ENCODE measurements at regions not wholly inside any gene's neighbourhood (a gene's known extent, or its start where the extent isn't known, plus 50 kb on each side); places are given as distances from the start of the nearest gene placed in this dataset.

- Histone ChIP-seq H3K27ac (ENCODE audit: low read depth, low read length) (no peak overlapping the region), H3K4me3 (ENCODE audit: low read depth, low read length) (no peak overlapping the region), H3K36me3 (ENCODE audit: insufficient read depth, low read length) (no peaks in the 10 kb centered on the region), H3K27me3 (ENCODE audit: insufficient read depth, low read length) (peaks cover 25% of the 10 kb centered on the region), H3K4me1 (ENCODE audit: control insufficient read depth, insufficient read depth, low read length, unreplicated experiment) (no peaks in the 10 kb centered on the region), H2AFZ (ENCODE audit: low read length, unreplicated experiment) (no peak overlapping the region), H3K79me2 (ENCODE audit: control insufficient read depth, insufficient read depth, low read length, unreplicated experiment) (no peaks in the 10 kb centered on the region)
Measured at GRCh38 chr11:32229576-32230240, 138.8 kb downstream of the RCN1 start.

GRCh38 chr11:32231909-32232493 is 141.1 kb downstream of the RCN1 start:
- H3K36me3 ChIP-seq (ENCODE audit: insufficient read depth, low read length), result no peaks in the 10 kb centered on the region
- H3K27ac ChIP-seq (ENCODE audit: low read depth, low read length), result no peak overlapping the region
- no peaks in the 10 kb centered on the region for H3K4me1 ChIP-seq (ENCODE audit: control insufficient read depth, insufficient read depth, low read length, unreplicated experiment)
- H3K27me3 ChIP-seq (ENCODE audit: insufficient read depth, low read length), result peaks cover 37% of the 10 kb centered on the region
- H2AFZ ChIP-seq (ENCODE audit: low read length, unreplicated experiment), result no peak overlapping the region
- no peaks in the 10 kb centered on the region for H3K79me2 ChIP-seq (ENCODE audit: control insufficient read depth, insufficient read depth, low read length, unreplicated experiment)
- no peak overlapping the region for H3K4me3 ChIP-seq (ENCODE audit: low read depth, low read length)

- no peaks in the 10 kb centered on the region for H3K79me2 ChIP-seq (ENCODE audit: control insufficient read depth, insufficient read depth, low read length, unreplicated experiment)
- no peak overlapping the region for H3K27ac ChIP-seq (ENCODE audit: low read depth, low read length)
- no peaks in the 10 kb centered on the region for H3K4me1 ChIP-seq (ENCODE audit: control insufficient read depth, insufficient read depth, low read length, unreplicated experiment)
- no peaks in the 10 kb centered on the region for H3K36me3 ChIP-seq (ENCODE audit: insufficient read depth, low read length)
- no peak overlapping the region for H2AFZ ChIP-seq (ENCODE audit: low read length, unreplicated experiment)
- peaks cover 42% of the 10 kb centered on the region for H3K27me3 ChIP-seq (ENCODE audit: insufficient read depth, low read length)
- H3K4me3 ChIP-seq (ENCODE audit: low read depth, low read length), result no peak overlapping the region
Measured at GRCh38 chr11:32232516-32232915, 141.6 kb downstream of the RCN1 start.

- no peak overlapping the region for H3K27ac ChIP-seq (ENCODE audit: low read depth, low read length)
- no peak overlapping the region for H2AFZ ChIP-seq (ENCODE audit: low read length, unreplicated experiment)
- peaks cover 50% of the 10 kb centered on the region for H3K27me3 ChIP-seq (ENCODE audit: insufficient read depth, low read length)
Measured at GRCh38 chr11:32233276-32233675, 142.4 kb downstream of the RCN1 start.

GRCh38 chr11:32233928-32234327 is 143.1 kb downstream of the RCN1 start:
- H3K27me3 ChIP-seq (ENCODE audit: insufficient read depth, low read length), result peaks cover 55% of the 10 kb centered on the region

More at GRCh38 chr11:32233276-32233675, 142.4 kb downstream of the RCN1 start:
- no peaks in the 10 kb centered on the region for H3K36me3 ChIP-seq (ENCODE audit: insufficient read depth, low read length)
- no peaks in the 10 kb centered on the region for H3K4me1 ChIP-seq (ENCODE audit: control insufficient read depth, insufficient read depth, low read length, unreplicated experiment)
- no peaks in the 10 kb centered on the region for H3K79me2 ChIP-seq (ENCODE audit: control insufficient read depth, insufficient read depth, low read length, unreplicated experiment)
- H3K4me3 ChIP-seq (ENCODE audit: low read depth, low read length), result no peak overlapping the region

GRCh38 chr11:32244453-32244852 is 153.6 kb downstream of the RCN1 start:
- H3K4me3 ChIP-seq (ENCODE audit: low read depth, low read length), result no peak overlapping the region
- H3K27me3 ChIP-seq (ENCODE audit: insufficient read depth, low read length), result peaks cover 62% of the 10 kb centered on the region
- no peaks in the 10 kb centered on the region for H3K79me2 ChIP-seq (ENCODE audit: control insufficient read depth, insufficient read depth, low read length, unreplicated experiment)
- no peak overlapping the region for H3K27ac ChIP-seq (ENCODE audit: low read depth, low read length)
- no peaks in the 10 kb centered on the region for H3K4me1 ChIP-seq (ENCODE audit: control insufficient read depth, insufficient read depth, low read length, unreplicated experiment)
- H3K36me3 ChIP-seq (ENCODE audit: insufficient read depth, low read length), result no peaks in the 10 kb centered on the region
- H2AFZ ChIP-seq (ENCODE audit: low read length, unreplicated experiment), result no peak overlapping the region

More at GRCh38 chr11:32233928-32234327, 143.1 kb downstream of the RCN1 start:
- H3K4me1 ChIP-seq (ENCODE audit: control insufficient read depth, insufficient read depth, low read length, unreplicated experiment), result no peaks in the 10 kb centered on the region
- no peak overlapping the region for H2AFZ ChIP-seq (ENCODE audit: low read length, unreplicated experiment)
- H3K4me3 ChIP-seq (ENCODE audit: low read depth, low read length), result no peak overlapping the region
- no peaks in the 10 kb centered on the region for H3K79me2 ChIP-seq (ENCODE audit: control insufficient read depth, insufficient read depth, low read length, unreplicated experiment)
- H3K36me3 ChIP-seq (ENCODE audit: insufficient read depth, low read length), result no peaks in the 10 kb centered on the region
- H3K27ac ChIP-seq (ENCODE audit: low read depth, low read length), result no peak overlapping the region

- Histone ChIP-seq H3K36me3 (ENCODE audit: insufficient read depth, low read length) (no peaks in the 10 kb centered on the region), H3K4me1 (ENCODE audit: control insufficient read depth, insufficient read depth, low read length, unreplicated experiment) (no peaks in the 10 kb centered on the region), H3K27ac (ENCODE audit: low read depth, low read length) (no peak overlapping the region), H3K27me3 (ENCODE audit: insufficient read depth, low read length) (peaks cover 84% of the 10 kb centered on the region), H3K79me2 (ENCODE audit: control insufficient read depth, insufficient read depth, low read length, unreplicated experiment) (no peaks in the 10 kb centered on the region), H2AFZ (ENCODE audit: low read length, unreplicated experiment) (no peak overlapping the region), H3K4me3 (ENCODE audit: low read depth, low read length) (no peak overlapping the region)
Measured at GRCh38 chr11:32253706-32254105, 162.8 kb downstream of the RCN1 start.

GRCh38 chr11:32255841-32256240 is 165.0 kb downstream of the RCN1 start:
- peaks cover 70% of the 10 kb centered on the region for H3K27me3 ChIP-seq (ENCODE audit: insufficient read depth, low read length)
- H3K79me2 ChIP-seq (ENCODE audit: control insufficient read depth, insufficient read depth, low read length, unreplicated experiment), result no peaks in the 10 kb centered on the region
- no peak overlapping the region for H2AFZ ChIP-seq (ENCODE audit: low read length, unreplicated experiment)
- no peak overlapping the region for H3K27ac ChIP-seq (ENCODE audit: low read depth, low read length)
- H3K36me3 ChIP-seq (ENCODE audit: insufficient read depth, low read length), result no peaks in the 10 kb centered on the region
- H3K4me3 ChIP-seq (ENCODE audit: low read depth, low read length), result no peak overlapping the region
- no peaks in the 10 kb centered on the region for H3K4me1 ChIP-seq (ENCODE audit: control insufficient read depth, insufficient read depth, low read length, unreplicated experiment)

- H3K79me2 ChIP-seq (ENCODE audit: control insufficient read depth, insufficient read depth, low read length, unreplicated experiment), result no peaks in the 10 kb centered on the region
- H3K4me3 ChIP-seq (ENCODE audit: low read depth, low read length), result no peak overlapping the region
- no peaks in the 10 kb centered on the region for H3K4me1 ChIP-seq (ENCODE audit: control insufficient read depth, insufficient read depth, low read length, unreplicated experiment)
- no peak overlapping the region for H3K27ac ChIP-seq (ENCODE audit: low read depth, low read length)
- H3K36me3 ChIP-seq (ENCODE audit: insufficient read depth, low read length), result no peaks in the 10 kb centered on the region
- no peak overlapping the region for H2AFZ ChIP-seq (ENCODE audit: low read length, unreplicated experiment)
- H3K27me3 ChIP-seq (ENCODE audit: insufficient read depth, low read length), result peaks cover 64% of the 10 kb centered on the region
Measured at GRCh38 chr11:32256466-32256865, 165.6 kb downstream of the RCN1 start.

- Histone ChIP-seq H3K36me3 (ENCODE audit: insufficient read depth, low read length) (no peaks in the 10 kb centered on the region), H2AFZ (ENCODE audit: low read length, unreplicated experiment) (no peak overlapping the region), H3K4me3 (ENCODE audit: low read depth, low read length) (no peak overlapping the region), H3K27me3 (ENCODE audit: insufficient read depth, low read length) (peaks cover 67% of the 10 kb centered on the region), H3K4me1 (ENCODE audit: control insufficient read depth, insufficient read depth, low read length, unreplicated experiment) (no peaks in the 10 kb centered on the region), H3K79me2 (ENCODE audit: control insufficient read depth, insufficient read depth, low read length, unreplicated experiment) (no peaks in the 10 kb centered on the region), H3K27ac (ENCODE audit: low read depth, low read length) (no peak overlapping the region)
Measured at GRCh38 chr11:32259641-32260081, 168.8 kb downstream of the RCN1 start.

- no peaks in the 10 kb centered on the region for H3K79me2 ChIP-seq (ENCODE audit: control insufficient read depth, insufficient read depth, low read length, unreplicated experiment)
- no peak overlapping the region for H3K27ac ChIP-seq (ENCODE audit: low read depth, low read length)
- H3K36me3 ChIP-seq (ENCODE audit: insufficient read depth, low read length), result no peaks in the 10 kb centered on the region
- H3K27me3 ChIP-seq (ENCODE audit: insufficient read depth, low read length), result peaks cover 62% of the 10 kb centered on the region
- H3K4me3 ChIP-seq (ENCODE audit: low read depth, low read length), result no peak overlapping the region
- H3K4me1 ChIP-seq (ENCODE audit: control insufficient read depth, insufficient read depth, low read length, unreplicated experiment), result no peaks in the 10 kb centered on the region
- H2AFZ ChIP-seq (ENCODE audit: low read length, unreplicated experiment), result no peak overlapping the region
Measured at GRCh38 chr11:32262367-32262766, 171.5 kb downstream of the RCN1 start.
